ENCODE measurements at regions not wholly inside any gene's neighbourhood (a gene's known extent, or its start where the extent isn't known, plus 50 kb on each side); places are given as distances from the start of the nearest gene placed in this dataset.
"Not testable (repeated sequence)": the region's sequence is repeated elsewhere in the genome, so short reads cannot be mapped to it uniquely, and the experiment has no call there.

GRCh38 chr1:53399370-53400133, 59.6 kb upstream of the DMRTB1 start:
- DNase-seq (ENCODE audit: low read depth): not testable (repeated sequence)

- DNase-seq (ENCODE audit: low read depth): no peak
Observed at GRCh38 chr1:53400761-53401674, 58.2 kb upstream of the DMRTB1 start.

- DNase-seq (ENCODE audit: low read depth): no peak
Observed at GRCh38 chr1:53401813-53402745, 57.1 kb upstream of the DMRTB1 start.

GRCh38 chr1:53402891-53403655, 56.1 kb upstream of the DMRTB1 start:
- DNase-seq (ENCODE audit: low read depth): no peak

- no peak for DNase-seq (ENCODE audit: low read depth)
Observed at GRCh38 chr1:53405737-53406136, 53.5 kb upstream of the DMRTB1 start.

GRCh38 chr1:53406551-53407235, 52.5 kb upstream of the DMRTB1 start:
- DNase-seq (ENCODE audit: low read depth): no peak

GRCh38 chr1:53408013-53408754, 51.0 kb upstream of the DMRTB1 start:
- DNase-seq (ENCODE audit: low read depth): no peak

GRCh38 chr1:53408755-53409129, 50.5 kb upstream of the DMRTB1 start:
- DNase-seq (ENCODE audit: low read depth): no peak

GRCh38 chr1:53409233-53409632, 50.0 kb upstream of the DMRTB1 start:
- DNase-seq (ENCODE audit: low read depth): no peak
